NB4 (cell line): ENCODE measurements at regions not wholly inside any gene's neighbourhood (a gene's known extent, or its start where the extent isn't known, plus 50 kb on each side); places are given as distances from the start of the nearest gene placed in this dataset.
"Not testable (repeated sequence)": the region's sequence is repeated elsewhere in the genome, so short reads cannot be mapped to it uniquely, and the experiment has no call there.

Experiments used
- DNase-seq: peaks from one replicate; pipeline ENCODE4 v3.0.0; 2010; ENCODE audit warnings: low read depth
- H3K4me3 ChIP-seq: one replicate; pipeline ENCODE4 v1.5.1; 2011; ENCODE audit warnings: mild to moderate bottlenecking, low read depth, low read length, moderate library complexity
- MYC ChIP-seq: IDR thresholded peaks from 2 replicates; pipeline ENCODE4 v1.6.1; 2011; ENCODE audit warnings: low read depth, low read length
- POLR2A ChIP-seq: IDR thresholded peaks from 2 replicates; pipeline ENCODE4 v1.6.1; 2011; ENCODE audit warnings: mild to moderate bottlenecking; ENCODE audit not compliant: insufficient read length; ENCODE audit errors: extremely low read depth
- TF ChIP-seq, protein P1 (sequence below): IDR thresholded peaks from 2 replicates; pipeline ENCODE4 v1.6.1; 2011; ENCODE audit warnings: low read depth, low read length
- TF ChIP-seq, protein P2 (sequence below): IDR thresholded peaks from one replicate; pipeline ENCODE4 v1.5.1; 2012; ENCODE audit warnings: low read depth, low read length

- no peak for DNase-seq
- H3K4me3 ChIP-seq = no peak overlapping the region
- TF ChIP-seq, protein P1, sequence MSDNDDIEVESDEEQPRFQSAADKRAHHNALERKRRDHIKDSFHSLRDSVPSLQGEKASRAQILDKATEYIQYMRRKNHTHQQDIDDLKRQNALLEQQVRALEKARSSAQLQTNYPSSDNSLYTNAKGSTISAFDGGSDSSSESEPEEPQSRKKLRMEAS = no peak
- TF ChIP-seq, protein P2, sequence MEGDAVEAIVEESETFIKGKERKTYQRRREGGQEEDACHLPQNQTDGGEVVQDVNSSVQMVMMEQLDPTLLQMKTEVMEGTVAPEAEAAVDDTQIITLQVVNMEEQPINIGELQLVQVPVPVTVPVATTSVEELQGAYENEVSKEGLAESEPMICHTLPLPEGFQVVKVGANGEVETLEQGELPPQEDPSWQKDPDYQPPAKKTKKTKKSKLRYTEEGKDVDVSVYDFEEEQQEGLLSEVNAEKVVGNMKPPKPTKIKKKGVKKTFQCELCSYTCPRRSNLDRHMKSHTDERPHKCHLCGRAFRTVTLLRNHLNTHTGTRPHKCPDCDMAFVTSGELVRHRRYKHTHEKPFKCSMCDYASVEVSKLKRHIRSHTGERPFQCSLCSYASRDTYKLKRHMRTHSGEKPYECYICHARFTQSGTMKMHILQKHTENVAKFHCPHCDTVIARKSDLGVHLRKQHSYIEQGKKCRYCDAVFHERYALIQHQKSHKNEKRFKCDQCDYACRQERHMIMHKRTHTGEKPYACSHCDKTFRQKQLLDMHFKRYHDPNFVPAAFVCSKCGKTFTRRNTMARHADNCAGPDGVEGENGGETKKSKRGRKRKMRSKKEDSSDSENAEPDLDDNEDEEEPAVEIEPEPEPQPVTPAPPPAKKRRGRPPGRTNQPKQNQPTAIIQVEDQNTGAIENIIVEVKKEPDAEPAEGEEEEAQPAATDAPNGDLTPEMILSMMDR = no peak
- TF ChIP-seq POLR2A (no peak), MYC (no peak)
These were observed 815.5 kb downstream of the EPHA4 start for GRCh38 chr2:220756653-220757052.

GRCh38 chr2:220758376-220758775 is 813.7 kb downstream of the EPHA4 start:
- not testable (repeated sequence) for H3K4me3 ChIP-seq, DNase-seq

GRCh38 chr2:220764171-220764570 is 807.9 kb downstream of the EPHA4 start:
- no peak for DNase-seq
- TF ChIP-seq, protein P2 = no peak
- TF ChIP-seq, protein P1 = no peak
- no peak for TF ChIP-seq MYC
- no peak for TF ChIP-seq POLR2A
- no peak overlapping the region for H3K4me3 ChIP-seq

- TF ChIP-seq, protein P2 = no peak
- TF ChIP-seq MYC (no peak), POLR2A (no peak)
- TF ChIP-seq, protein P1 = no peak
- no peak overlapping the region for H3K4me3 ChIP-seq
- DNase-seq = no peak
These were observed 804.4 kb downstream of the EPHA4 start for GRCh38 chr2:220767591-220768255.

- H3K4me3 ChIP-seq = no peak overlapping the region
- DNase-seq = no peak
- TF ChIP-seq, protein P2 = no peak
- TF ChIP-seq, protein P1 = no peak
- TF ChIP-seq MYC (no peak), POLR2A (no peak)
These were observed 796.1 kb downstream of the EPHA4 start for GRCh38 chr2:220775856-220776488.

DNA sequence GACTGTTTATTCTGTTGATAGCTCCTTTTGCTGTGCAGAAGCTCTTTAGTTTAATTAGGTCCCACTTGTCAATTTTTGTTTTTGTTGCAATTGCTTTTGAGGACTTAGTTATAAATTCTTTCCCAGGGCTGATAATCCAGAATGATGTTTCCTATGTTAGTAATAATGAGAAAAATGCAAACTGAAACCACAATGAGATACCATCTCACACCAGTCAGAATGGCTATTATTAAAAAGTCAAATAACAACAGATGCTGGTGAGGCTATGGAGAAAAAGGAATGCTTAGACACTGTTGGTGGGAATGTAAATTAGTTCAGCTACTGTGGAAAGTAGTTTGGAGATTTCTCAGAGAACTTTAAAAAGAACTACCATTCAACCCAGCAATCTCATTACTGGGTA is 793.0 kb downstream of the EPHA4 start:
- H3K4me3 ChIP-seq, DNase-seq: not testable (repeated sequence)

DNA sequence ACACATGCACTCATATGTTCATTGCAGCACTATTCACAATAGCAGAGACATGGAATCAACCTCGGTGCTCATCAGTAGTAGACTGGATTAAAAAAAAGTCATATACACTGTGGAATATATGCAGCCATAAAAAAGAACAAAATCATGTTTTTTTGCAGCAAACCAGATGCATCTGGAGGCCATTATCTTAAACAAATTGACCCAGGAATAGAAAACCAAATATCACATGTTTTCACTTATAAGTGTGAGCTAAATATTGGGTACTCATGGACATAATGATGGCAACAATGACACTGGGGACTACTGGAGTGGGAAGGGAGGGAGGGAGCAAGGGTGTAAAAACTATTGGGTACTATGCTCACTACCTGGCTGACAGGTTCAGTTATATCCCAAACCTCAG is 792.6 kb downstream of the EPHA4 start:
- DNase-seq = no peak
- no peak overlapping the region for H3K4me3 ChIP-seq
- TF ChIP-seq, protein P2 = no peak
- TF ChIP-seq POLR2A (no peak), MYC (no peak)
- TF ChIP-seq, protein P1 = no peak
